Inflammatory macrophage (primary cell): ENCODE measurements at regions not wholly inside any gene's neighbourhood (a gene's known extent, or its start where the extent isn't known, plus 50 kb on each side); places are given as distances from the start of the nearest gene placed in this dataset.
"Not testable (repeated sequence)": the region's sequence is repeated elsewhere in the genome, so short reads cannot be mapped to it uniquely, and the experiment has no call there.

Experiments
- DNase-seq, 2 donors: peaks; one replicate each; pipeline ENCODE4 v3.0.0-alpha.2; 2020 to 2022

DNA sequence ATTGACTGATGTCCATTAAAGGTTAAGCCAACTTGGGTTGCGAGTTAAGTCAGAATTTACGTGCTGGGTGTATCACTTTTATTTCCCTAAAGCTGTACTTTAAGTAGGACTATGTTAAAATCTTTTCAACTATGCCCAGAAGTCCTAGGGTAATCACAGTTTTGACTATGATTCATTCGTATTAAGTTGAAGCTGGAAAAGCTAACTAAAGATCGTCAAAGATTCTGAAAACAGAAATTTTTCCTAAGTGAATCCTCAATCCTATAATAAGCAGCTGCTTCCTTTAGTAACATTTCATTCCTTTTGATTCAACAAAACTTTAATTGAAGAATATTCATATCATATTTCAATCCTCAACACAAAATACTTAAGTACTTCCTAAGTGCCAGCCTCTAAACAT, 460.4 kb downstream of the ACTL7B start:
- no peak for DNase-seq

DNA sequence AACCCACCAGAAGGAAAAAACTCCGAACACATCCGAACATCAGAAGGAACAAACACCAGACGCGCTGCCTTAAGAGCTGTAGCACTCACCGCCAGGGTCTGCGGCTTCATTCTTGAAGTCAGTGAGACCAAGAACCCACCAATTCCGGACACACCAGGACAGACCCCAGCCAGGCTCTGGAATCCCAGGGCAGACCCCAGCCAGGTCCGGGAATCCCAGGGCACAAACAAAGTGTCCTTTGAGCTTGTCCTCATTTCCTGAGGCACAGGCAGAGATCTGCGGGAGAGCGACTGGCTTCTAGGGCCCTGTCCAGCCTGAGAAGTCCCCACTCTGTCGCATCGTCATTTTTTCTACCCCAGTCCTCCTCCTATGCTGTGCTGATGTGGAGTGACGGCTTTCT, 461.1 kb downstream of the ACTL7B start:
- no peak for DNase-seq

DNA sequence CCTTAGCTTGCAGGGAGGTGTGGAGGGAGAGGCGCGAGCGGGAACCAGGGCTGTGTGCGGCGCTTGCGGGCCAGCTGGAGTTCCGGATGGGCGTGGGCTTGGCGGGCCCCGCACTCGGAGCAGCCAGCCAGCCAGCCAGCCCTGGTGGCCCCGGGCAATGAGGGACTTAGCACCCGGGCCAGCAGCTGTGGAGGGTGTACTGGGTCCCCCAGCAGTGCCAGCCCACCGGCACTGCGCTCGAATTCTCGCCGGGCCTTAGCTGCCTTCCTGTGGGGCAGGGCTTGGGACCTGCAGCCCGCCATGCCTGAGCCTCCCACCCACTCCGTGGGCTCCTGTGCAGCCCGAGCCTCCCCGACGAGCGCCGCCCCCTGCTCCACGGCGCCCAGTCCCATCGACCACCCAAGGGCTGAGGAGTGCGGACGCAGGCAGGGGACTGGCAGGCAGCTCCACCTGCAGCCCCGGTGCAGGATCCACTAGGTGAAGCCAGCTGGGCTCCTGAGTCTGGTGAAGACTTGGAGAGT, 462.2 kb downstream of the ACTL7B start:
- not testable (repeated sequence) for DNase-seq

DNA sequence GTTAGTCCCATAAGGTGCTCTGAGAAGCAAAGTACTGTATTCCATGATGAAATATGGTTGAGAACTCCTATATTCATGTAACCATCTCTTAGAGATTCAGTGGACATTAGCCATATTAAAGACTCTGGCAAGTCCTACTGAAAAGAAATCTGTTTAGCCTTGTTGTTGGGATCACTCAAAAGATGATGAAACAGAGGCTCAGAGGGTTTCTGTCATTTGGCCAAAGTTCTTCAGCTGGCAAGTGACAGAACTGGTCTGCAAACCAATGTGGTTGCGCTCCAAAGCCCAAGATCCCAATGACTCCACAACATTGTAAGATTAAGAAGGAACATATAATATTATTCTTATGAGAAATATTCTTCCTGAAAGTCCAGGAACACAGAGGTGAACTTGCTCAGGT, 462.9 kb downstream of the ACTL7B start:
- no peak for DNase-seq

DNA sequence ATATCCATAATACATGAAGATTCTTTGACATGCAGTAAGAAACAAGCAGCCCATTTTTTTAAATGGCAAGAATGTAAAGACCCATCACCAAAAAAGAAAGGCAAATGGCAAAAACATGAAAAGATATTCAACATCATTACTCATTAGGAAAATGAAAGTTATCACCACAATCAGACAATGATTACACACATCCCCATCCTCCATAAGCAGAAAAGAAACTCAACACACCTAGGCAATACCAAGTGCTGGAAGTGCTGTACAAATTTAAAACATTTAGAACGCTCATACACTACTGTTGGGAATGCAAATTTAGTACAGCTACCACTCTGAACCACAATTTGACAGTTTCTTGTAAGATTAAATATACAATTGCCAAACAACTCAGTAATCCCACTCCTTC, 466.7 kb downstream of the ACTL7B start:
- DNase-seq = no peak

DNA sequence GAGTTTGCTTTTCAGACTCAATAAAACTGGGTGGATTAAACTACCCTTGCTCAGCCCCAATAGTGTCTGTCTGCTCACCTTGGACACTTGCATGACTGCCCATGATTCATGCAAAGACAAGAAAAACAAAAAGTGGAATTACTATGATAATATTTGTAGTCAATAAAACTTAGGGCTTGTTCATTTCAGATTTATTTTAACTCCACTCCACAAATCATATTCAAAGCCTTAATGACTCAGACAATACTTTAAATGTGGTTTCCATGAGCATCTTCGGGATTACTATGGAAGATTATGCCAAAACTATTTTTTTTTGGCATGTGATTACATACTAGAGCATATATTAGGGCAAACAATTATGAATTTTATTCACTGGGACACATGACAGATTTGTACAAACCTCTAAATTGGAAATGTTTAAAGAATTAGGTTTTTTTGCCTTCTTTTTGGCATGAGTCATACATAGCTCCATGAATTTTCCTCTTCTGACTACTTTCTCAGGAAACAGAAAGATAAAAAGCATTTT, 468.9 kb downstream of the ACTL7B start:
- no peak for DNase-seq

DNA sequence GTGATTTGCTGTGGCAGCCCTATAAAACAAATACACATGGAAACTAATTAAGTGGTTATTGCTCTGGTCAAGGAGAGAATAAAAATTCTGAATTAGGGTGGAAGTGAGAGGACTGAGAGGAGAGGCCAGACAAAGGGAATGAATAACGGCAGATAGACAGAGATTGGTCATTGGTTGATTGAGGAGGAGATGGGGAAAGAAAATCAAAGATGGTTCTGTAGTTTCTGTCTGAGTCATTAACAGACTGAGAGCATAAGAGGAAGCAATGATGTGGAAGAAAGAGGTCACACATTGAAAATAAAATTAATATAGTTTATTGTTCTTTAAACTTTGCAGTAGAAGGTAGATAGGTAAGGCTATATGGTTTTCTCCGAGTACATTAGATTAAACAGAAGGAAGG, 469.8 kb downstream of the ACTL7B start:
- peak in 1 of 2 donors; percentile 26 for DNase-seq

DNA sequence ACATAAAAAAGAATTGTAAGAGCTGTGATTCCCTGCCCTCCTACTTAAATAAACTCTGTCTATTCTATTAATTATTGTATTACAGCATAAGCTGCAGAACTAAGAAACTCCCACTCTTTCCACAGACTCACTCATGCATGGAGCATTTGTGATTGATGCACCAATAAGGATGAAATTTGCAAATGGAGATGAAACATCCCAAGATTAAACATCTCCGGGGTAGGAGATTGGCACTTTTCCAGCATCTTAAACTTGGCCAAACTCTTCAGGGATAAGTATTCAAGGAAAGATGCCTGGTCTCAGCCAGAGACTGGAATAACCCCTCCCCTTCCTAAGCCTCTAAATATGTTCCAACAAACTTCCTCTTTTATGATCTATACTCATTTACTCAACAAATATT, 472.0 kb downstream of the ACTL7B start:
- no peak for DNase-seq

DNA sequence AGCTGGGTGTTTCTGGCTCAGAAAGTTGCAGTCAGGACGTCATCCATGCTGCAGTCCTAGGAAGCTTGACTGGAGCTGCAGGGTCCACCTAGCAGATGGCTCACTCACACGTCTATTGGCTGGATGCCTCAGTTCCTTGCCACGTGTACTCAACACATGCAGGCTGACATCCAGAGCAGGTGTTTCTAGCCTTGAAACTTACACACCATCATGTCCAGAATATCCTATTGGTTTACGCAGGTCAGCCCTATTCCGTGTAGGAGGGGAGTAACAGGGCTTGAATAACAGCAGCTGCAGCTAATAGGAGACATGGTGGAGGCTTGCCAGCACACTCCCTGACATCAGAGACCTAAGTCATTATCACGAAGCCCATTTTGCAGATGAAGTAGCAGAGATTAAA, 473.5 kb downstream of the ACTL7B start:
- no peak for DNase-seq

DNA sequence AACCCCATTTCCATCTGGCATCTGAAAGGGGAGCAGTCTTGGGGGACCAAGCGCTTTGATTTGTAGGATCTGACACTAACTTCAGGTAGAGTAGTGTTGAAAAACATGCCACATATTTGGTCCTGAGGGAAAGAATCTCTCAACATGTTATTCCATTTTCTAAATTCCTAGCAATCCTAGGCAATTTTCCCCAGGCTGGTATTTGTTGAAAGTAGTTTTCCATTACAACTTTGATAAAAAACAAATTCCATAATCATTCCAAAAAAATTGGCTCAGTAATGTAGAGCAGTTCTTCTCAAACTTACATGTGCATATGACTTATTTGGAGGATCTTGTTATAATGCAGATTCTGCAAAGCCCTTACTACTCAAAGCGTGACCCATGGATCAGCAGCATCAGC, 477.9 kb downstream of the ACTL7B start:
- DNase-seq = no peak

DNA sequence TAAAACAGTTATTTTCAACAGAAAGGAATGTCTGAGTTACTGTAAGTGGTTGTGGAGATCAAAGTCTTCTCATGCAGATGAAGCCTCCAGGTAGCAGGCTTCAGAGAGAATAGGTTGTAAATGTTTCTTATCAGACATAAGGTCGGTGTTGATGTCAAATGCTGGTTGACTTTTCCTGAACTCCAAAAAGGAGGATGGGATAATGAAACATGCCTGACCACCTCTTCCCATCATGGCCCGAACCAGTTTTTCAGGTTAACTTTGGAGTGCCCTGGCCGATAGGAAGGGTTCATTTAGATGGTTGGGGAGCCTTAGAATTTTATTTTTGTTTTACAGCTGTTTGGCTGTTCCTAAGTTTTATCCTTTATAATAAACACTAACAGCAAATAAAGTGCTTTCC, 478.4 kb downstream of the ACTL7B start:
- DNase-seq = no peak

DNA sequence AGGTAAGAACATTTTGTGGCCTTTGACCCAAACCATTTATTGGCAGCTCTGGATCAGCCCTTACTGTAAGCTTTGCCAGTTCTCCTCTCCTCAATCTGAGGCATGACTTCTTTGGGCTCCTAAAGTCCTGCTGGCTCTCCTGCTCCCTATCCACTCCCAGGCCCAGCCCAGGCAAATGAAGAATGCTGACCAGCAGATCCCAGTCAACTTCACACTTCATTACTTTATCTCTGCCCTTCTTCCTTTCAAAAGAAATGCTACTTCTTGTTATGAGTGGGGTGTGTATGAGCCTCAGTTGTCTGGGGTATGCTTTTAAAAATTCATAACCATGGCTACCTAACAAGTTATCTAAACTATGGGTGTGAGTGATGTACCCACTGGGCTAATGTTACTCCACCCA, 479.6 kb downstream of the ACTL7B start:
- DNase-seq = no peak

DNA sequence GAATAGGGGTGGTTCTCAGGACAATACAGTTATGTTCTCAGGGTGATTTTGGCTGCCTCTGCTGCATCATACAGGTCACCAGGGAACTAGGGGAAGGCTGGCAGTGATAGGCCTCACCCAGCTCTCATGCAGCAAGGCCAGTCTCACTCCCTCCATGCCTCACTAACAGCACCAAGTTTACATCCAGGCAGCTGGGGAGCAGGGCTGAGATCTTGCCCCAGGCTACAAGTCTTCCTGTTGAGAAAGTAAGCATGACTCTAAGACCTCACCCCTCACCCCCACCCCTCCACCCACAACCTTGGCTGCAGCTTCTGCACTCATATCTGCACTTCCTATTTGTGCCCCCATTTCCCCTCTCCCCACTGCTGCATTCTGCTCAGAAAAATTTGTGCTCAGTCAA, 481.2 kb downstream of the ACTL7B start:
- peak; percentile 26 to 51 for DNase-seq

DNA sequence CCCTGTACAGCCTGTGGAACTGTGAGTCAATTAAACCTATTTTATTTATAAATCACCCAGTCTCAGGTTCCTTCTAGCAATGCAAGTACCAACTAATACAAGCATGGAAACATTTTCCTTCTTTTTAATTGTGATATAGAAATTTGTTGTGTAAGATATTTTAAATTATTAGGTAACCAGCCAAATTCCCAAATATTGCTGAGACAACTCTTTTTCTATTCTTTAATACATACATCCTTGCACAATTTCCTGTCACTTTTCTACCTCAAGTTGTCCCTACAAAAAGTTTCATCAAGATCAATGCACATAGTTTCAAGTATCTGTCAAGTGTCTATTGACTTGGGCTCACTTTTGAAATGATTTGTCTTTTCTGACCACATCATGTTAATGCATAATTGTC, 488.6 kb downstream of the ACTL7B start:
- no peak for DNase-seq

DNA sequence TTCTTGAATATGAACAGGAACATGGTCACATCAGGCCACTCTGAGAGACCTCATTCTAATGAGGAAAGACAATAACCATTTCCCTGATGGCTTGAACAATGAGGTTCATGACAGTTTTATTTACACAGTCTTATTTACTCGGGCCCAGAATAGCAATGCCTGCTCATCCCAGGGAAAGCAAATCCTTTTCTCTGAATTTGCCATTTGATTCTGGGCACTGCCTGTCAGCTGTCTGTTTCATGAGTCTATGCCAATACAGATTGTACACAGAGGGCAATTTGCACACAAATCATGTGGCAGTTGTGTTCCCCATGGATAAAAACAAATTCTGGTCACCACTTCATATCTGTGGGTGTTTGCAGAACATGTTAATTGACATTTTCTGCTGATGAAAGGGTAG, 492.5 kb downstream of the ACTL7B start:
- no peak for DNase-seq

DNA sequence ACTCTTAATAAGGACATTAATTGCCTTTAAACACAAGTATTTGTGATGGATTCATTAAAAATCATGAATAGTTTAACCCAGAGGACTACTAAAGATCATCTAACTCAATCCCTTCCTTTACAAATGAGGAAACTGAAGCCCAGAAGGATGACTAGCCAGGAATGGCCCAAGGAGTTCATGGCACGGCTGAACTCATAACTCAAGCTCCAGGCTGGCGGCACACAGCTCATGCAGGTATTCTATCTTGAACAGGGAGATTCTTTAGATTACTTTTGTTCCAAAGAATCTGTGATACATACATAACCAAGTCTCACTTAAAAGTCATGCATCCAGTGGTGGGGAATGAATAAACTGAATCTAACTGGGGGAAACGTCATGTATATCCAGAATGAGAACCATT, 495.5 kb downstream of the ACTL7B start:
- DNase-seq = no peak

DNA sequence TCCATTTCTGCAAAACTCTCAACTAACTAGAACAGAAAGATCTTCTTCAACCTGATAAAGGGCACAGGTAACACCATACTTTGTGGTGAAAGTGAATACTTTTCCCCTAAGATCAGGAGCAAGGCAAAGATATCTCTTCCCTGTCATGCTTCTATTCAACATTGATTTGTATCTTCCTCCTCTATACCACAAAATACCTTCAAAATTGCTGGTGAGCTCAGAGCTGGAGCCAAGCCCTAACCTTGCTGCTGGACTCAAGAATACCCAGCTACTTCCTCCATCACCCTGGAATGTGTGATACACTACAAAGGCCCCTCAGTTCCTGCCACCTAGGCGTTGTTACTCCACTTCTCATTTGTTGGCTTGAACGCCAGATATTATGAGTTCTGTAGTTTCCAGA, 499.0 kb downstream of the ACTL7B start:
- DNase-seq = no peak

DNA sequence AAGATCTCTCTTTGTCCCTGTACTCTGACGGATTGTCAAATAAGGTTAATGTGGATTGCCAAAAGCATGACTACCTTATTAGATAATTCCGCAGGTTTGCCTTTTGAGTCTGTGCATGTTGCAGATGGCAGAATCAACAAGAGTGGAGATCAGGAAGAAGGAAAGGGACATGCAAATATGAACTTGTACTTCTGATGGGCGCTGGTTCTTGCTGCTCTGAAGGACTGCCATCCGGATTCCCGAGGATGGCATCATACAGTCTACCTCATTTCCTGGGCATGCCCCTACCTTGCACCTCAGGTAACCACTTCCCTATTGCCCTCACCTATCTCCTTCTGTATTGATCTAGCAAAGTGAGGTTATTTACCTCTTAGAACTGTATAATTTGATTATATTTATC, 504.2 kb downstream of the ACTL7B start:
- no peak for DNase-seq

DNA sequence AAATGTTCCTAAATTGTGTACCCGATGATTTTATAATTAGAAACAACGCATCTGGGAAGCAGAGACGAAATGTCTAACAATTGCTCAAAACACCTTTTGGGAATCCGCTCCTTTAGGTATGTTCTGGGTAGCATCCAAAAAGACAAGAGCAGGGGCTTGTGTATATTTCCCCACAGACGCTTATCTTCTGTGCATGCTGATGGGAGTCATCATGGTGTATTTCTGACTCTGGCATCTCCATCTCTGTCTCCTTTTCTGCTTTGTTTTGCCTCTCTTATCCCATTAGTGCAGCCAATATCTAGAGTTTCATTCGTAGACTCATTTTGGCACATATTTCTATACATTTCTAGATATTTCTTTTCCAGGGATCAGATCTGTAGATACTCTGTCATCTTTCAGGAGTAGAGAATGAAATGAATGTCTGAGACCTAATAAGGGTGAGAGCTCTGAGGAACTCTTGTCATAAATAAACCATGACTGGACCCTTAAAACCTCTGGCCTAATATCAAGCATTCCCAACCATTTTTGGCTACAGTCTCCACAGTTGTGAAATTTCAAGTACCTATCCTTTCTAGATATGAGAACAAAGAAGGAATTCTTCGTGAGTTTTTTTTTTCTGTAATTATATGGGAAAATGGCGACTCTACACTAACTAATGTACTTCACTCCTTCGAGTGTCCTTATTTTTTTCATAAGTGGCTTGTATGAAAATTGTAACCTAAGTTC, 508.2 kb downstream of the ACTL7B start:
- no peak for DNase-seq

DNA sequence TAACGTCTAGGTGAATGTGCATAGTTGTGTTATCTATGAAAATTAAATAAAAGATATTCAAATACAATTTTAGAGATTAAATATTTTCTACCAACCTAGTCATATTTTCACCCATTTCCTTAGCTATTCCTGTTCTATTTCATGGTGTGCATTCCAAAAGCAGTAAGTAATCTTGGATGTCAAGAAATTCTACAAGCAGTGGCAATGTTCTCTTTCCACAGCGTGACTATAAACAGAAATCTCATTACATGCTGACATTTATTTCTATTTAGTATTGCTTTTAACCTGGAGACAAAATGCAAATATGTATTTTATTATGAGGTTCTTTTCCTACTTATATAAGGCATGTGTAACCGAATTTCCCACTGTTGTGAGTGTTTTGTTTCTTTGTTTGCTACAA, 510.0 kb downstream of the ACTL7B start:
- DNase-seq = no peak

DNA sequence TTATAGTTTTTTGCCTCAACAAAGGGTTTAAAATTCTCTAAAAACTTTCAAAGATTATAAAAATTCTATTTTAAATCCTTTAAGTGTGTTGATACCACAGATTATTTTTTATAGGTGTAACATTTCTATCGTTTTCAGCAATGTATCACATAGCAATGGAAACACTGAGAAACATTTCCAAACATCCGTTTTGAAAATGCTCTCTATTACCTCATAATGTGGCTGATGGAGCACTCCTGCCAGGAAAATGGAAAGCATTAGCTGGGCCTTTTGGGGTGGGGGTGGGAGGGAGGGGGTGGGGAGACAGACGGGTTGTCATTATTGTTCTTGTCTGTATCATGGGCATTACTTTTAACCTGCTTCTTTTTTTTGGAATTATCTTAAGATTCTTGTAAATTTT, 516.5 kb downstream of the ACTL7B start:
- DNase-seq = no peak

DNA sequence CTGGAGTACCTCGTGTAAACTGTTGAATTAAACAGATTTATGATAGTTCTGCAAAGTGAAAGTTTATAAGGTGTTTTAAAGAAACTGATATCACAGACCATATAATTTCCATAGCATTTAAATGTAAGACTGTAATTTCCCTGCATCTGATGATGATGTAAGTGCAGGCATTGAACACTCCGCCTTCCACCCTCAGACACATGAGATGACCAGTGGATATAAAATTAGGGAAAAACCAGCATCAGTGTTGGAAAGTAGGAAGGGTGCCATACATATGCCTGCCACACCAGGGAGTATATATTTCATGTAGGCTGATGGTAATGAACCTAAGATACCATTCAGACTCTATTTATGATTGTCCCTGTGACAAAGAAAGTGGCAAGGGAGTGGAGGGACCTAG, 519.2 kb downstream of the ACTL7B start:
- no peak for DNase-seq

DNA sequence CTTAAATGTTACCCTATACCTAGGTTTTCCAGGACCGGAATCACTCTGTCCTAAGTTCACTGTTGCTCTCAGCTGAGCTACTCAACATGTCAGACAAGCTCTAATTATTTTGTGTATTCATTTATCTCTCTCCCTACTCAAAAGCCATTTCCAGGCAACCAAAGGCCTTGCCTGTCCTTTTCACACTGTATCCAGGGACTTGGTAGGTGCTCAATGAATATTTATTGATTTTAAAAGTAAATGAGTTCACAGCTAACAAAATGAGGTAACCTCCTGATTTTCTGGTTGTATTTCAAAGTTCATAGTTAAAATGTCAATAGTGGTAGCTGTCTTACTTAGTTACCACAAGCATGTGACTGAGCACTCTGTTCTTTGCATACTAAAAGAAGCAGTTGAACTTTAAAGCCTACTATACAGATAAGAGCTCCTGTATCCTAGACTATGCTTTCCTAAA, 522.2 kb downstream of the ACTL7B start:
- no peak for DNase-seq

DNA sequence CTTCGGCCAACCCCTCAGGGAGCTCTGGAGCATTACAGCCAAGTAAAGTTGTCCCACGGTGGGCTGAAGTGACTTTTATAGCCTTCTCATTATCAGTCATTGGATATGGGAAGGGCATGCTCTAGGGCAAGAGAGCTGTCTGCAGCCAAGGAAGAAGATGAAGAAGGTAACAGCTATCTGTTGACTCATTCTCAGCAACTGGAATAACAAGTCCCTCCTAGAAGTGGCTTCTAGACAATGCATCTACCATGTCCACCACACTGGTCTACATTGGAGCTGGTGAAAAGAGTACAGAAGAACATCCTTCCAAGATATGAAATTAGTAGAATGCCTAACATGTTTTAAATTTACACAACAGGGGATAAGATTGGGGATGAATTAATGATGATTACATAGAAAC, 524.2 kb downstream of the ACTL7B start:
- DNase-seq = no peak

DNA sequence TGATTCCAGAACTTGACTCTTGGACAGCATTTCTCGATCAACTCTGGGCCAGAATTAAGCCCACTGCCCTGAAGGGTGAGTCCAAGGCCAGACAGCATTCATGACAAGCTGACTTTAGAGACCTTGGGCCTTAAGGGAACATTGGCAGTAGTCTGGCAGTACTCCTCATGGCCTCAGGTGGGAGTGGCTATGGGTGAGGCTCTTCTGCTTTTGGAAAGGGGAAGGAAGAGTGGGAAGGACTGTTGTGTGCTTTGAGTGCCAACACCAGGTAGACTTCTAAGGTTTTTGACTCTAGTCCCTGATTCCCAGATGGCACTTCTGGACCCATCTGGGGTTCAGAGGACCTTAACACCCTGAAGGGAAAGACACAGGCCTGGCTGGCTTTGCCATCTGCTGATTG, 530.4 kb downstream of the ACTL7B start:
- peak; percentile 30 to 39 for DNase-seq
